HG02973 (cell line): ENCODE measurements at regions not wholly inside any gene's neighbourhood (a gene's known extent, or its start where the extent isn't known, plus 50 kb on each side); places are given as distances from the start of the nearest gene placed in this dataset.

Source experiments
- ATAC-seq: cut with Tn5 transposase; IDR thresholded peaks from one replicate; pipeline ENCODE4 v1.9.1; 2021; ENCODE audit warnings: moderate library complexity; ENCODE audit not compliant: unreplicated experiment

GRCh38 chr9:73742412-73742811 lies 590.7 kb downstream of the ANXA1 start:
- no peak for ATAC-seq

DNA sequence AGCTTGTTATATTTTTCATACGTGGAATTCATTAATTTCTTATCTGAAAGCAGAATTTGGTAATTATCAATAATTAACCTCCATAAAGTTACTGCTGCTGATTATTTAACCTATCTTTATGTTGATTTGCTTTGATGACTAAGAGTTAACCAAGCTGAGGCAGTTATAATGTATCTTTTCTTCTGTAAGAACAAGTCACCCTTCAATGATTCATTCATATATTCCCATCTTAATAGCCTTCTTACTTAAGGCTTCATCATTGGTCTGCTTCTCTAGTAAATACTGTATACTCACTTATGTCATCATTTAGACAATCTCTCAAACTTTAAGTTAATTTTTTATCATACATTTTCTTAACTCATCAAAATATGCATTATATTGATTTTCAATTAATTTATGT lies 592.2 kb downstream of the ANXA1 start:
- no peak for ATAC-seq

DNA sequence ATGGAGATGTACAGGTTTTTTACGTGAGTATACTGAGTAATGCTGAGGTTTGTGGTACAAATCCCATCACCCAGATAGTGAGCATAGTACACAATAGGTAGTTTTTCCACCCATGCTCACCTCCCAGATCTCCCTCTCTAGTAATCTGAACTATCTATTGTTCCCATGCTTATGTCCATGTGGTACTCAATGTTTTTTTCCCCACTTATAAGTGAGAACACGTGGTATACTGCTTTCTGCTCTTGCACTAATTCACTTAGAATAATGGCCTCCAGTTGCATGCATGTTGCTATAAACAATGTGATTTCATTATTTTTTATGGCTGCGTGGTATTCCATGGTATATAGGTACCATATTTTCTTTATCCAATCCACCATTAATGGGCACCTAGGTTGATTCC lies 593.9 kb downstream of the ANXA1 start:
- no peak for ATAC-seq

DNA sequence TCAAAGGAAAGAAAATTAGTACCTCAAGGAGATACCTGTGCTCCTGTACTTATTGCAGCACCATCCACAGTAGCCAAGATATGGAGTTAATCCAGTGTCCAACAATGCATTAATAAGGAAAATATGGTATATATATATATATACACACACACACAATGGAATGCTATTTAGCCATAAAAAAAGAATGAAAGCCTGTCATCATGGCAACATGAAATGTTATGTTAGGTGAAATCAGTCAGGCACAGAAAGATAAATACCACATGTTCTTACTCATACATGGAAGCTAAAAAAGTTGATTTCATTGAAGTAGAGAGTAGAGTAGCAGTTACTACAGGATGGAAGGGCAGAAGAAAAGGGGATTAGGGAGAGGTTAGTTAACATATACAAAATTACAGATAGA lies 601.5 kb downstream of the ANXA1 start:
- no peak for ATAC-seq

- no peak for ATAC-seq
Observed at GRCh38 chr9:73761905-73762304, 610.2 kb downstream of the ANXA1 start.

GRCh38 chr9:73773896-73774295 lies 622.2 kb downstream of the ANXA1 start:
- ATAC-seq: no peak

GRCh38 chr9:73775757-73776156 lies 624.1 kb downstream of the ANXA1 start:
- ATAC-seq: no peak

DNA sequence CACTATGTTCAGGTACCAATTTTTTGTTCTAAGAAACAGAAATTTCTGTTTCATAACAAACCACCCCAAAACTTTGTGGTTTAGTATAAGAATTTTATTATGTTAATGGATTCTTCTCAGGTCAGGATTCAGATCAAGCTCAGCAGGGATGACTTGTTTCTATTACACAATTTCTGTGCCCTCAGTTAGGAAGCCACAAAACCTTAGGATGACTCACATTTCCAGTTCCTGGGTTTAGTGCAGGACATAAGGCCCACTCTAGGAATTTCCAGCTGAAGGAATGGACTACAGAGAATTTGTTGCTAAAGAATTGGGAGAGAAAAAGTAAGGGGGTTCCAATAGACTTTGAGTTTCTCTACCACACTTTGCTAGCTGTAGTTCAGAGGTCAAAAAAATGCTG lies 629.3 kb downstream of the ANXA1 start:
- no peak for ATAC-seq

DNA sequence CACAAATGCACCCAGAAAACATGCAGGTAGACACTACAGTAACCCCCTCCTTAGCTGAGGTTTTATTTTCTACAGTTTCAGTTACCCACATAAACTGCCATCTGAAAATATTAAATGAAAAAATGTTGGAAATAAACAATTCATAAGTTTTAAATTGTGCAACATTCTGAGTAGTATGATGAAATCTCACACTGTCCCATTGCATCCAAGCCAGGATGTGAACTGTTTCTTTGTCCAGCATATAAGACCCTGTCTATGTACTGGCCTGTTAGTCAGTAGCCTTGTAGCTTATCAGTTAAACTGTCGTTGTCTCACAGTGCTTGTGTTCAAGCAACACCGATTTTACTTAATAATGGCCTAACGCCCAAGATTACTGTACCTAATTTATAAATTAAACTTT lies 630.5 kb downstream of the ANXA1 start:
- ATAC-seq: no peak

GRCh38 chr9:73799446-73799845 lies 647.8 kb downstream of the ANXA1 start:
- ATAC-seq: no peak

DNA sequence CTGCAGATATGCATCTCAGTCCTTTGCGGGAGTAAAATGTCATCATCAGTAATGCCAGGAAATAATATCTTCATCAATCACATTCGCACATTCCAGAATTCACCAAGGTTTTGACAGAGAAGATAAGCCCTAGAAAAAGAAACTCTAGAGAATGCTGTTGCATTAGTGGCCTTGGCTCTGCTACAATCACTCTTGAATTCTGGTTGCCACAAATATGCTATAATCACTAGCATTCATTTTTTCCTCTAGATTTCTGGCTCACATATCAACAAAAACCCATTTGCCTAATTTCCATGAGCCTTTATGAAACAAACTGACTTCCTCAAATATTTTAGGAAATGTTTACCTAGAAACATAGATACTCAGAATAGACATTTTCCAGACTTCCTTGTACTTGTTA lies 653.4 kb downstream of the ANXA1 start:
- no peak for ATAC-seq

DNA sequence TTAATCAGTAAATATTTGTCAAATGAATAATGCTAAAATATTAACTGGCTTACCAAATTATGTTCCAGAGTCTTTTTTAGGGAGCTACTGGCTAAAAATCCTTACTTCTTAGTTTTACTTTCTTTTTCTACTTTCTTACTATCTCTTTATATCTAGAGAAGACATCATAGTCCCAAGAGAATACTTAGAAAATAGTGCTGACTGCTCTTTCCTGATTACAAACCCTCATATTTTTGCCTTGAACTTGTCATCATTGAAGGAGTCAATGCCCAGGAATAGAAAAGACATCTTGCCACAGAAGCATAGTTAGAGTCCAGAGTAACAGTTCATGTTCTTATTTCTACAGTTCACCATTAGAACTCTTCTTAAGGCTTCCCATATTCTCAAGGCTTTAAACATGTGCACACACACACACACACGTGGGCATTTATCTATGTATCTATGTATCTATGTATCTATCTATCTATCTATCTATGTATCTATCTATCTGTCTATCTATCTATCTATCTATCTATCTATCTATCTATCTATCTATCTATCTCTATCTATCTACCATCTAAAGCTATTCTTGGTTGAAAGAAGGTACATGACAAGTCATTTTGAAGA lies 654.3 kb downstream of the ANXA1 start:
- ATAC-seq: no peak

DNA sequence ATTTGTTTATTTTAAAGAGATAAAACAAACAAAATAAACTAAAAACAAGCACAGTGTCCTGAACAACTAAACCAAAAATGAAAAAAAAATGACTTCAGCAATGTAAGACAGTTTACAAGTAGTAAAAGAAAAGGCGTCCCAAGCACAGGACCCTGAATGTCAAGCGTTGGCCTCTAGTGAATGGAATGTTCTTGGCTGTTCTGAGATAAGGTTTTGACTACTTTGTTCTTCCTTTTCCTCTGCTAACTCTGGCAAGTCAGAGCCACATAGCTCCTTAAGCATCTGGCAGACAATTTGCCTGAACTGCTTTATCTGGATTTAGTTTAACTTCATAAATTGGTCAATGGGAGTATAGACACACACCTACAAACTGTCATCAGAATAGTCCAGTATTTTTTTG lies 655.2 kb downstream of the ANXA1 start:
- no peak for ATAC-seq

DNA sequence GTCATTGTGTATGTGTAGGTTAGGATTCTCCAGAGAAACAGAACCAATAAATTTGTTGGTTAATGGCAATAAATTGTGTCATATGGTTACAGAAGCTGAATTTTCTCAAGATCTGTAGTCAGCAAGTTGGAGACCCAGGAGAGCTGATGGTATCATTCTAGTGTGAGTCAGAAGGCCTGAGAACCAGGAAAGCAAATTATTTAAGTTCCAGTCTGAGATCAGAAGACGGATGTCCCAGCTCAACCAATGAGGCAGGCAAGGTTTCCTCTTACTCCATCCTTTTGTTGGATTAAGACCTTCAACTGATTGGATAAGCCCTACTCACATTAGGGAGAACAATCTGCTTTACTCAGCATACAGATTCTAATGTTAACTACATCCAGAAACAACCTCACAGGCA lies 656.3 kb downstream of the ANXA1 start:
- ATAC-seq: no peak

DNA sequence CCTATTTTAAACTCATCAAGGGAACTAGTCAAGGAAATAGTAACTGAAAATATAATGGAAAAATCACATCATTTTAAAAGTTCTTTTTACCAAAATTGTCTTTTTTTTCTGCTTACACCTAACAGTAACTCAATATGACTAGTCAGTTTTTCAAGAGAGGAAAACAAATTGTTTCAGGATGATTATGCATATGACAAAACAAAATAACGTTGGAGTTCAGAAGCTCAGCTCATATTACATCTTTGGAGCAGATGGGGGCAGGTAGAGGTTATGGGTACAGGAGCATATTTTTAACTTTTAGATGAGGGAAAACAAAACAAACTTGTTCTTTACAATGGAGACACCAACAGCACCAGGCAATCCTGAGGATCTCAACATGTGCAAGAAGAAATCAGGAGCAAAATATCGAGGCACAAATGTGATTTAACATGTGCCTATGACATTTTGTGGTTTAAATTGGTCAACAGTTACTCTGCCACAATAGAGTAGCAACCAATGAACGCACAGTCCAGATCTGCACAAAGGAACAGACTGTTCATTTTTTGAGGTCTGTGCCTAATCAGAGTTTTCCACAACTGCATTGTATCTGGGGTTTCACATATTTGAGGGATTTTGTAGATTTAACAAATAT lies 659.0 kb downstream of the ANXA1 start:
- no peak for ATAC-seq

- ATAC-seq: no peak
Observed at GRCh38 chr9:73813546-73813945, 661.9 kb downstream of the ANXA1 start.

- no peak for ATAC-seq
Observed at GRCh38 chr9:73816905-73817304, 665.2 kb downstream of the ANXA1 start.

DNA sequence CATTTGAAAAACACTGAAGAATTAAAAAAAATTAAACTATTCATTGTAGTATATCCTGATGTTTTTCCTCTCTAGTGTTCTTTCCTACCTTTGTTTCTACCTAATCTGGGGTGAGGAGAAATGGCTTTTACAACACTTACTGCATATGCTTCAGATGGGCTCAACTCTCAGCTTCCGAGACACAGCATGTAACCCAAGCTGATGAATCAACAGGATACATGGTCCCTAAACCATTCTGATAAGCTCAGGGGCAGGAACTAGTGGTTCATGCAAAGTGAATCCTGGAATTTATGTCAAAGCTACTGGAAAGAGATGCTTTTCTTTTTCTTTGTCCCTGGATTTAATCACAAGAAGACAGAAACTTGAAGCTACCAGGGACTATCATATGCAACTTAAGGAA lies 672.5 kb upstream of the RORB start:
- no peak for ATAC-seq

GRCh38 chr9:73838871-73839270 lies 658.3 kb upstream of the RORB start:
- ATAC-seq: no peak

DNA sequence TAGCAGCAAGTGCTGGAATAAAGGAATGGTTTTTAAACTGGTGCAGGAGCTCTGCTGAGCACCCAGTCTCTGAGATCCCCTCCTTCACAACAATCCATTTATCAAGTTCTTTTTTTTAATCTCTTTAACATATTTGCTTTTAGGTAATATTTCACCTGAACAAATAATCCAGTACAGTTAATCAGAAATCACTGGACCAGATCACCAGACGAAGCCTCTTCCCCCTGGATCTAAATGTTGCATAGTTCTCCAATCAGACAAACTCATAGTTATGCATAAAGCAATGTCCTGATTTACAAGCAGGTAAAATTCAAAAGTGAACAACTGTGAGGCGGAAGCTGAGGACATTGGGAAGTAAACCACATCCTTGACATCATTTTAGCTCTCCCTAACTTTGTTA lies 657.7 kb upstream of the RORB start:
- no peak for ATAC-seq

GRCh38 chr9:73841018-73841417 lies 656.1 kb upstream of the RORB start:
- no peak for ATAC-seq

GRCh38 chr9:73844135-73844534 lies 653.0 kb upstream of the RORB start:
- ATAC-seq: no peak

GRCh38 chr9:73845539-73845938 lies 651.6 kb upstream of the RORB start:
- ATAC-seq: no peak
